NOMO-1 (cell line): ENCODE measurements at regions not wholly inside any gene's neighbourhood (a gene's known extent, or its start where the extent isn't known, plus 50 kb on each side); places are given as distances from the start of the nearest gene placed in this dataset.

Experiments
- DNase-seq, 2 experiments: peaks; one replicate each; lab custom pipeline; 2025; ENCODE audit not compliant: unreplicated experiment in 2 of 2; lab: John Stamatoyannopoulos, UW

GRCh38 chr18:60656553-60656952, 284.0 kb upstream of the MC4R start:
- DNase-seq, result peak; percentile 33 to 78

DNA sequence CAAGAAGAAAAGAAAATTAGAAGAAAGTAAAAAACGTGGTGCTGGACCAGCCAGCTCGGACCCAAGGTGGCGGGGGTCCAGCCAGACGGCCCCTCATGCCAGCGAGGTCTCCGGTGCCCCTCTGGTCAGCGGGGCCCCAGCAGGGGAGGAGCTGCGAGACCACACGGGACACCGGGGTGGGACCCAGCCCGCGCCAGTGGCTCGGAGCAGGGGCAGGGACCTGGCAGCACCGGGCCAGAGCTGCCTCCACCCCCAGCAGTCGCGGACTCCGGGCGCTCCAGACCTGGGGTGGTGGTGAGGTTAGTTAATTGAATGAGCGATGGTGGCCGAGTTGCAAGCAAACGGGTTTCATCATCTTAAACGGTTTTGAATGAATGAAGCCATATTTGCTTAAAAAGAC, 289.9 kb upstream of the MC4R start:
- DNase-seq, result no peak

GRCh38 chr18:60663060-60663989, 290.8 kb upstream of the MC4R start:
- no peak for DNase-seq

DNA sequence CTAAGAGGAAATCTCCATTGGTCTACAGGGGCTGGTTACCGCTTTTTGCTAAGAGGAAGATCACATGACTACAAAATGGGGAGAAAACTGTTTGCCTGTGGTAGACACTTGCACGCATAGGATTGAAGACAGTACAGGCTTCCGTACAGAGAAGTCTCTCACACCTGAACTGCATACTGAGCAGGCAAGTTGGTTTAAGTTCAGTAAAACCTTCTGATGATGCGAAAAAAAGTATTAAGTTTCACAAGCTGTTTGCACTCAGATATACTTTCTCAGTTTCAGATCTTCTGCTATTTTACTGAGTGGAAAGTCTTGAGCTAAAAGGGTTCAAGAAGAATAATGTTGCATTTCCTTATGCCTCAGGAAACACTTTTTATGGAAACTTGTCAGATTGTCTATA, 292.2 kb upstream of the MC4R start:
- no peak for DNase-seq

DNA sequence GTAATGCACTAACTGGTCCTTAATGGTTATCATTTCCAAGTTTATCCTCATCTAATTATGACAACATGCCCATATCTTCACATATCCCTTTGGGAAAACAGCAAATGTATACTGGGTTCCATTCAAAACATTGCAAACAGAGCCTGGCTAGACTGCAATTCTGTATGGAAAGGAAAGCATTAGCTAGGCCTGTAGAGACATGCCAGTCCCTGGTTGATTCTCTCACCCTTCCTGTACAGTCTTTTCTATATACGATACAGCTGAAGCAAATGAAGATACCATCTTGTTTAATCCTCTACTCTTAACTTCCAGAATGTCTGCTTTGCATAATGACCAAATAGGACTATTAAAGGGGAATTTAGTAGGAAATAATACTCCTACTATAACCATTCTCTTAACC, 294.4 kb upstream of the MC4R start:
- DNase-seq, result no peak

- DNase-seq, result no peak
Measured at GRCh38 chr18:60668583-60668982, 296.0 kb upstream of the MC4R start.

DNA sequence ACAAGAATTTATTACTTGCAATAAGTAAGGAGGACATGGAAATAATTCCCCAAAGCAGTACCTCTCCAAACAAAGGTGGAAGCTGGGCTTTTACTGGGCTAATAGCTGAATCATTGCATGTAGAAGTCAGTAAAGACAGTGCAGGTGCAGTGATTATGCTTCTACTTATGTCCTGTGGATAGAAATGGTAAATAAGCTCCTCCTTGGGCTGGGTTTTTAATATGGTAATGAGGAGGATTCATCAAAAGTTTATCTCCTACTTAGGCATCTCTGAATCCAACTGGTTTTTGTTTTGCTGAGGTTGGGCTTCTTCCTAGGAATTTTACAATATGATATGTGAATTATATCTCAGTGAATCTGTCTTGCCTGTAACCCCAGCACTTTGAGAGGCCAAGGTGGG, 297.4 kb upstream of the MC4R start:
- DNase-seq, result no peak

DNA sequence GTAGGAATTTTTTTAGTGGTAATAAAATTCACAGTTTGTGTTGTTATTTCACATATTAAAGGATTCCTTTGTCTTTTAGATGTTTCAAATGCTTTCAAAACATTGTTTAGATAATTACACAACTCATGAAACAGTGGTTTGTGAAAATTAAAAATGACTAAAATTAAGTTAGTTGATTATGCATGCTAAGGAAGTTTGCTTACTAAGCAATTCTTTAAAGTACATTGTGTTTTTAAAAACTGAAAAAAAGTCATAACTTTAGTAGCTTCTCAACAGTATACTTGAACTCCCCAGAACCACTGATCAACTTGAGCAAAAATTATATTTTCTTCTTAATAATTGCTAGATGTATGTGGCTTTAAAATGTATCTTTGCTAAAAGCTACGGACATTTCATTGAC, 298.4 kb upstream of the MC4R start:
- DNase-seq, result no peak

DNA sequence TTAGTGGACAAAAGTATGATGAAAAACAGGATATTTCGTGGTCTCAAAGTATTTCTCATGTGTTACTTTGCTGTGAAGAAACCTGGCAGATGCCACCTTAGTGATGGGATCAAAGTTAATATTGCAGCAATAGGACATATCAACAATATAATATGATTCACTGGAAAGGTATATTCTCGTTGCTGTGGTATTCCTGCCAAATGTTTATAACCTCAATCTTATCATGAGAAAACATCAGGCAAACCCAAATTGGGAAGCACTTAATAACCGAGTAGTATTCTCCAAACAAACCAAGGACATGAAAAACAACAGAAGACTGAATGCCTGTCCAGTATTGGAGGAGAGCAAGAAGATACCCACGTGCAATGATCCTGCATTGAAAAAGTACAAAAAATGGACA, 302.6 kb upstream of the MC4R start:
- DNase-seq, result no peak

DNA sequence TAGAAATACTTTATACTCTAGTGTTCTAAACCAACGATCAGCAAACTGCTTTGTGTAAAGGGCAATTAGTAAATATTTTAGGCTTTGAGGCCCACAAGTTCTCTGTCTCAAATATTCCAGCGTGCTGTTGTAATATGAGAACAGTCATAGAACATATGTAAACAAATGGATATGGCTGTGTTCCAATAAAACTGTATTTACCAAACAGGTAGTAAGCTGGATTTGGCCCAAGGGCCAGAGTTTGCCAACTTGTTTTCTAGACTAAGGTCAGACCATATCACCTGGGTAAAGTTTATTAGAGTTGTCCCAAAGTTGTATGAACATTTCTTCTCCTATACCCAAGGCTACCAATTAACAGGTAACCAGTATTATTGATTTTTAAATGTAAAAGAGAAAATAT, 303.2 kb upstream of the MC4R start:
- DNase-seq, result no peak

GRCh38 chr18:60676815-60677214, 304.2 kb upstream of the MC4R start:
- no peak for DNase-seq

DNA sequence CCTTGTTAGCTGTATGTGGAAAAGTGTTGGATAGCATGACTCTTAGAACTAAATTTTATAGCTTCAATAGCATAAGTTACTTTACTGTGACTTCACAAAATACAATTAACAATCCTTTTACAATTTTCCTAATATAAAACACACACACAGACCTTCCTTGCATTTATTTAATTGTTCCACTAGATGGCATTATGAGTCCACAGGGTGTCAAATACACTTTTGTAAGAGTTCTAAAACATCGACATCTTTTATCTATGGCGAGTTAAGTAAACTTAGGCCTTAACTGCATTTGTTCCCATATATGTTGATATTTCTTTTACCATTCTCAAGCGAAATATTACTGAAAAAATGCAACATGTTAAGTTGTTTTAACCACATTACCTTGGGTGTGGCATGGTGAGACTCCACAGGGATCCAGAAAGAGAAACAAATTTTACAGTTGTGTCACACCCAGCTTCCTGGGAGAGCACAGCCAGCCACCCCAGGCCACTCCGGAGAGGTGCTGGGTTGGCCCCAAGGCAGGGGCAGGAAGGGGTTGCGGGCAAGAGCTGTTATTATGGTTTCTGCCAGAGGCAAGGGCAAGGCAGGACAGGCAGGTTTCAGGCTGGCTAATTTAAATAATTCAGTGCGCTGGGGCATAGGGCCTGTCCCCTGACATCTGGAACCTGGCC, 312.4 kb upstream of the MC4R start:
- peak in 1 of 2 experiments; percentile 26 for DNase-seq

DNA sequence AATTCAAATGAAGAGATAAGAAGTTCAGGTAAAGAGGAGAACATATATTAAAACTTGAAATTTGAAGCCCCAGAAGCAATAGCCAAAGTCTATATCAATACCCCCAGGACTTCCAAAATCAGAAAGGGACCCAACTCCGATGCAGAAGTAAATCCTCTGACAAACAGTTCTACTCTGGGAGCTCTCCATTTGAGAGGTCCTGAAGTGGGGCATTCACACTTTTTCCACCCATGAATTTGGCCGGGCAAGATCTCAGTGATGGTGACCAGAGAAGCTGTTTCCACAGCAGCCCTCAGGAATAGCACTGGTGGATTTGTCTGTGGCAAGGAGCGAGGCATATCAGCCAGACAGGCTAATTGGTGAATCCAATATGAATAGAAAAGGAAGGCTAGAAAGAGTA, 313.6 kb upstream of the MC4R start:
- no peak for DNase-seq

DNA sequence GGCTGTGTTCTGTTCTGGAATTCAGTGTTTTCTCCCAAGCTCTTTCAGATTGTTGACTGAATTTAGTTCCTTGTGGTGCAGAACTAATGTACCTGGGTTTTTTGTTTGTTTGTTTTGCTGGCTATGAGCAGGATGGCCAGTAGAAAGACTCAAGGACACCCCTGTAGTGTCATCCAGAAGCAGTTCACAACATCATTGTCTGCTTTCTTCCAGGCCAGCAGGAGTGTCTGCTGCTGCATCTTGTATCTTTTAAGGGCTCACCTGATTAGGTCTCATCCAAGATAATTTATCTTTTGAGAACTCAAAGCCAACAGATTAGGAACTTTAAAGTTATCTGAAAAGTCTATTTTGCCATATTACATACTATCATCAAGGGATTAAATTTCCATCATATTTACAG, 318.5 kb upstream of the MC4R start:
- DNase-seq, result no peak

DNA sequence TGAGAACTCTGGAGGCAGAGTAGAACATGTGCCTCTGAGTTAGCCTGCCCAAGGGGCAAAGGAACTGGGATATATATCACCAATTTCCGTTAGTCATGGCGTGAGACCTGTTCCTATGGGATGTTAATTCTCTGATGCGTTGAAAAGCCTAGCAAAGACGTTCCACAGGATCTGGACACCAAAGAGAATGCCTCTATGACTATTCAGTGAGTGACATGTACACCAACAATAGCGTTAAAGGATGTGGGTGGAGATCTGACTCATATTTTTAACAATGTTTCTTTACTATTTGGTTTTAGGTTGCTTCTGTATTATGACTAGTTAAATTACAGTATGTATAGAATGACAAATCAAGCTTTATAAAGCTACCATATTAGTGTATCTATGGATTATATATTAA, 320.9 kb upstream of the MC4R start:
- DNase-seq, result no peak

DNA sequence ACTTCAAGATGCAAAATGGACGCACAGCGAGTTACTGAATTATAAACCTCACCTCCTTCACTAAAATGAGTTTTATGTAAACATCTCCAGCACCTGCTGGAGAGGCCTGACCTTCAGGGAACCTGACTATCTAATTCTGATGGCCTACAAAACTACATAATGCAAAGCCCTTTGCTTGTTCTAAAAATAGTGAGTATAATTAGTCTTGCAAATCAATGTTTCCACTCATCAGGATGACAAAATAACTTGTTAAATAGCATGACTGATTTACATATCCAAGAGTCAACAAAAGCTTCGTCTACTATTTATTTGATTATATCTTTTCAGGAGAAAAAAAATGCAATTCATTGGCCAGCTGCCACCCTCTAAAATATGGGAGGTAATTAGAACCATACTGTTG, 326.3 kb upstream of the MC4R start:
- DNase-seq, result no peak

- DNase-seq, result no peak
Measured at GRCh38 chr18:60722742-60723141, 350.2 kb upstream of the MC4R start.

DNA sequence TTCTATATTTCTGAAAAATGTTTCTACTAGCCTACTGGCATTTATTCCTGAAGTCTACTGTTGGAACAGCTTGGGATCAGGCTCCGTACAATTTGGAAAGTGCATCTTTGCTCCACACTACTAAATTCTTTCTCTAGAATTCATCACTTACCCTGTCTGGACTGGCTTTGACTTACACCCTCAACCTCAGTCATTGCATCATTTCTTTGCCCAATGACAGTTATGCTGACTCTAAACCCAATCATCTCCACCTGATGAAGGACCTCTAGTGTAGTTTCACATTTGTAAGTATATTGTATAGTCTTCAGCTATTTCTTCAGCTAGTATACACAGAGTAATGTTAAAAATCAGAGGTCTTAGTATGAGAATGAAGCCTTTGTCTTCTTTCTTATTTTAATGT, 359.6 kb upstream of the MC4R start:
- no peak for DNase-seq

- DNase-seq, result no peak
Measured at GRCh38 chr18:60739212-60739611, 366.6 kb upstream of the MC4R start.

DNA sequence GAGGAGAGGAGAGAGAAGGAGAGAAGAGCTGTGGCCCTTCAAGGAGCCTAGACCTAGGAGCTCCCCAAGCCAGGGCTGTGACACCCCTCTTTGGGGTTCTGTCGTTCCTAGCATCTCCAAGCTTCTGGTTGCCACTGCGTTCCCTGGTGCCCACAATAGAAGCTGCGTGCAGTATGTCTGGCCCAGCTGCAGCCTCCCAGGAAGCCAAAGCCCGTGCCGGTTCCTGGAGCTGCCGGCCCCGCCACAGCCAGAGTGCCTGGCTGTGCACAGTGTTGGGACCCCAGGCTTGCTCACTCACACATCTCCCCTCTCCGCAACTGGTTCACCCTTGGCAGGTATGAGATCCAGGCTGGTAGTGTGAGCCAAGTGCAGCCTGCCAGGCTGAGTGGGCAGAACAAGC, 367.7 kb upstream of the MC4R start:
- no peak for DNase-seq

DNA sequence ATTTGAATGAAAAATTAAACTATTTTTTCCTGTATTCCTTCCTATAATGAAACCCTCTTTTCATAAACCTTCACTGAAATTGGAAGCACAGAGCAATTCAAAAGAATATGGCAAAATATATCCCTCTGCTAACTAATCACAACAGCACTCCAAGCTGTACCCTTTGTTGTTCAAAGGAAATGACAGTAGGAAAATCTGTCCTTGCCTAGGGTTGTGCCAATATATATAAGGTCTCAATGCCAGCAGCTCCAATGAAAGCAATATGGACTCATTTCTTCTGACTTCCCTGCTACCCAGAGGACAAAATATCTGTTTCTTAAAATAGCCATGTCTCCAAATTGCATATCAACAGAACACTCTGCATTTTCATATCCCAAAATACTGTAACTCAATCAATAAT, 373.9 kb upstream of the MC4R start:
- DNase-seq, result no peak

DNA sequence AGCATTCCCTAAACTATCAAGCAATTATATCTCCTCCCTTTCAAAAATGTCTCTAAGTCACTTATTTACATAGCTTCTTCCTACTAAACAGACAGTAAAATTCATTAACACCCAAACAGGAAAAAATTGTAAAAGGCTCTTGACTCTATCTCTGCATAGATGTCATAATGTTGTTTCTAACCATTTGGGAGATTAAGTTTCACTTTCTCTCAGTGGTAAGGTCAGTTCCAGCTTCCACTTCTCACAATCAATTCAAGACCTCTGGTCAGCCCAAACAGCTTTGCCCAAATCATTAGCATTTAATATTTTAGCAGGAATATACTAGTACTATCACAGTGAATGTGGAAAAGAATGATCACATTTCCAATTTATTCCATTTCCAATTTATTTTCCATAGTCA, 374.3 kb upstream of the MC4R start:
- no peak for DNase-seq
